ENCODE measurements at regions not wholly inside any gene's neighbourhood (a gene's known extent, or its start where the extent isn't known, plus 50 kb on each side); places are given as distances from the start of the nearest gene placed in this dataset.

- DNase-seq, result peak in 1 of 2 donors; percentile 8
These were observed 72.9 kb upstream of the HK2 start for GRCh38 chr2:74760875-74761630.

GRCh38 chr2:74762789-74763188 lies 71.1 kb upstream of the HK2 start:
- DNase-seq, result no peak

- no peak for DNase-seq
These were observed 69.9 kb upstream of the HK2 start for GRCh38 chr2:74763962-74764428.

GRCh38 chr2:74764429-74765272 lies 69.3 kb upstream of the HK2 start:
- peak in 1 of 2 donors; percentile 17 for DNase-seq

GRCh38 chr2:74766780-74767179 lies 67.1 kb upstream of the HK2 start:
- DNase-seq, result no peak

- DNase-seq, result no peak
These were observed 66.3 kb upstream of the HK2 start for GRCh38 chr2:74767618-74768017.

GRCh38 chr2:74768401-74768914 lies 65.5 kb upstream of the HK2 start:
- DNase-seq, result no peak

GRCh38 chr2:74772046-74772445 lies 61.9 kb upstream of the HK2 start:
- DNase-seq, result no peak

- DNase-seq, result no peak
These were observed 56.6 kb upstream of the HK2 start for GRCh38 chr2:74777161-74777900.

- DNase-seq, result no peak
These were observed 55.3 kb upstream of the HK2 start for GRCh38 chr2:74778381-74779264.

- no peak for DNase-seq
These were observed 54.7 kb upstream of the HK2 start for GRCh38 chr2:74779265-74779558.

GRCh38 chr2:74779587-74780135 lies 54.3 kb upstream of the HK2 start:
- no peak for DNase-seq

Data from hippocampal formation (tissue), 2 donors.